ENCODE measurements at regions not wholly inside any gene's neighbourhood (a gene's known extent, or its start where the extent isn't known, plus 50 kb on each side); places are given as distances from the start of the nearest gene placed in this dataset.

GRCh38 chr20:17882065-17882833, 86.3 kb downstream of the SNX5 start:
- CTCF ChIA-PET, result interaction anchor here (0.5 to 1.2 kb wide), 2 partner anchors 9 to 136 kb away, joined by 3 read pairs; no protein-coding TSS in a partner anchor

GRCh38 chr20:17881741-17882064, 86.9 kb downstream of the SNX5 start:
- H3K36me3 Mint-ChIP-seq (ENCODE audit: low read depth), result no peaks in the 10 kb centered on the region
- H3K27me3 Mint-ChIP-seq, result peaks cover 4% of the 10 kb centered on the region
- POLR2A ChIA-PET, result no interaction called here
- ATAC-seq, result no peak
- no peak overlapping the region for H3K27ac Mint-ChIP-seq
- CTCF ChIA-PET, result interaction anchor here (0.5 kb wide), 1 partner anchor 135 kb away, joined by 3 read pairs; no protein-coding TSS in a partner anchor
- no peak overlapping the region for H3K4me3 Mint-ChIP-seq
- no peaks in the 10 kb centered on the region for H3K9me3 Mint-ChIP-seq (ENCODE audit: low read depth)
- peaks cover 12% of the 10 kb centered on the region for H3K4me1 Mint-ChIP-seq
- no peak for DNase-seq
- intact Hi-C loops (cut with DNase I, micrococcal nuclease), result no loop called here

More at GRCh38 chr20:17882065-17882833, 86.3 kb downstream of the SNX5 start:
- H3K27ac Mint-ChIP-seq, result no peak overlapping the region
- intact Hi-C loops (cut with DNase I, micrococcal nuclease), result no loop called here
- H3K4me3 Mint-ChIP-seq, result no peak overlapping the region
- H3K36me3 Mint-ChIP-seq (ENCODE audit: low read depth), result no peaks in the 10 kb centered on the region
- H3K4me1 Mint-ChIP-seq, result peaks cover 12% of the 10 kb centered on the region
- peaks cover 4% of the 10 kb centered on the region for H3K27me3 Mint-ChIP-seq
- ATAC-seq (no peak), DNase-seq (no peak)
- POLR2A ChIA-PET, result no interaction called here
- H3K9me3 Mint-ChIP-seq (ENCODE audit: low read depth), result no peaks in the 10 kb centered on the region

- Mint-ChIP-seq H3K4me1 (peaks cover 12% of the 10 kb centered on the region), H3K9me3 (ENCODE audit: low read depth) (no peaks in the 10 kb centered on the region), H3K4me3 (no peak overlapping the region), H3K27ac (no peak overlapping the region), H3K27me3 (peaks cover 4% of the 10 kb centered on the region), H3K36me3 (ENCODE audit: low read depth) (no peaks in the 10 kb centered on the region)
- DNase-seq, result peak; percentile 49
- ChIA-PET POLR2A (interaction anchor here (0.6 kb wide), 1 partner anchor 213 kb away, joined by 6 read pairs; no protein-coding TSS in a partner anchor), CTCF (interaction anchor here (0.6 to 1.1 kb wide), 2 partner anchors 19 to 284 kb away, joined by 3 read pairs; no protein-coding TSS in a partner anchor)
- intact Hi-C loops (cut with DNase I, micrococcal nuclease), result no loop called here
- ATAC-seq, result peak; percentile 47
These were observed 89.5 kb downstream of the SNX5 start for GRCh38 chr20:17878912-17879602.

DNA sequence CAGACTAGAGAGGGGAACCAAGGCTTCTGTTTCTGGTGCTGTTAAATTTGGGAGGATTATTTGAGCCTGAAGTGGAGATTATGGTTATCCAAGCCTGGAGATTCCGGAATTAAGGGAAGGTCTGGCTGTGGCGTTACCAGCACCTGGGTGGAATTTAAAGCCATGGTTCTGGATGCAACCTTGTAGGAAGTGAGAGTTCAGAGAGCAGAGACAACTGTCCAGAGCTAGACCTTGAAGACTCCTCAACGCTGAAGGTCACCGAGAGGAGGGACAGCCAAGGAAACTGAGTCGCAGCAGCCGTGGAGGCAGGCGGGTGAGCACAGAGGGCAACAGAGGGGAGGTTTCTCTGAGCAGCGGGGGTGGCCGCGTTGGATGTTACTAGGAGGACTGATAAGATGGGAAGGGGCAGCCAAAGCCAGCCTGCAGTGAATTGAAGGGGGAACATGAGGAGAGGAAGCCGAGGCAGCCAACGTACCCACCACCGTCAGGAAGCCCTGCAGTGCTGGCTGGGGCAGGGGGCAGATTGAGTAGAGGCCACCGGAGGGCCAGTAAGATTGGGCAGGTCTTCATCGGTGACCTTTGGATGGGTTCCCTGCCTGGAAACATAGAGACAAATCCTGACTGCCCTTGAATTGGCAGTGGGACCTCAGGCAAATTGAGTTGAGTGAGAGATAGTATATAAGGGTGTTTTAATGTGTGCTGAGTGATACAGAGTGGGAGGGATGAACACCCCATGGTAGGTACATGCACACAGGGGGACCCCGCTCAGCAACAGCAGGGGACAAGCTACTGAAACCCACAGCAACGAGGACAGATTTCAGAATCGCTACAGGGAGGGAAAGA, 90.3 kb downstream of the SNX5 start:
- ATAC-seq, result no peak
- no peaks in the 10 kb centered on the region for H3K9me3 Mint-ChIP-seq (ENCODE audit: low read depth)
- CTCF ChIA-PET, result interaction anchor here (0.6 to 1.1 kb wide), 3 partner anchors 20 to 508 kb away, joined by 3 read pairs; no protein-coding TSS in a partner anchor

GRCh38 chr20:17875981-17876385, 92.6 kb downstream of the SNX5 start:
- H3K9me3 Mint-ChIP-seq (ENCODE audit: low read depth), result no peaks in the 10 kb centered on the region
- POLR2A ChIA-PET, result no interaction called here
- no peak for ATAC-seq
- no peak overlapping the region for H3K27ac Mint-ChIP-seq
- CTCF ChIA-PET, result no interaction called here
- H3K4me1 Mint-ChIP-seq, result peaks cover 21% of the 10 kb centered on the region
- no peak overlapping the region for H3K4me3 Mint-ChIP-seq
- intact Hi-C loops (cut with DNase I, micrococcal nuclease), result no loop called here
- DNase-seq, result no peak
- H3K36me3 Mint-ChIP-seq (ENCODE audit: low read depth), result no peaks in the 10 kb centered on the region
- peaks cover 4% of the 10 kb centered on the region for H3K27me3 Mint-ChIP-seq

More for the DNA sequence above, 90.3 kb downstream of the SNX5 start:
- no peak overlapping the region for H3K4me3 Mint-ChIP-seq
- no peak for DNase-seq
- POLR2A ChIA-PET, result interaction anchor here (0.6 kb wide), 1 partner anchor 212 kb away, joined by 6 read pairs; no protein-coding TSS in a partner anchor
- intact Hi-C loops (cut with DNase I, micrococcal nuclease), result no loop called here
- H3K27ac Mint-ChIP-seq, result no peak overlapping the region
- H3K4me1 Mint-ChIP-seq, result peaks cover 12% of the 10 kb centered on the region
- H3K27me3 Mint-ChIP-seq, result peaks cover 4% of the 10 kb centered on the region
- no peaks in the 10 kb centered on the region for H3K36me3 Mint-ChIP-seq (ENCODE audit: low read depth)

DNA sequence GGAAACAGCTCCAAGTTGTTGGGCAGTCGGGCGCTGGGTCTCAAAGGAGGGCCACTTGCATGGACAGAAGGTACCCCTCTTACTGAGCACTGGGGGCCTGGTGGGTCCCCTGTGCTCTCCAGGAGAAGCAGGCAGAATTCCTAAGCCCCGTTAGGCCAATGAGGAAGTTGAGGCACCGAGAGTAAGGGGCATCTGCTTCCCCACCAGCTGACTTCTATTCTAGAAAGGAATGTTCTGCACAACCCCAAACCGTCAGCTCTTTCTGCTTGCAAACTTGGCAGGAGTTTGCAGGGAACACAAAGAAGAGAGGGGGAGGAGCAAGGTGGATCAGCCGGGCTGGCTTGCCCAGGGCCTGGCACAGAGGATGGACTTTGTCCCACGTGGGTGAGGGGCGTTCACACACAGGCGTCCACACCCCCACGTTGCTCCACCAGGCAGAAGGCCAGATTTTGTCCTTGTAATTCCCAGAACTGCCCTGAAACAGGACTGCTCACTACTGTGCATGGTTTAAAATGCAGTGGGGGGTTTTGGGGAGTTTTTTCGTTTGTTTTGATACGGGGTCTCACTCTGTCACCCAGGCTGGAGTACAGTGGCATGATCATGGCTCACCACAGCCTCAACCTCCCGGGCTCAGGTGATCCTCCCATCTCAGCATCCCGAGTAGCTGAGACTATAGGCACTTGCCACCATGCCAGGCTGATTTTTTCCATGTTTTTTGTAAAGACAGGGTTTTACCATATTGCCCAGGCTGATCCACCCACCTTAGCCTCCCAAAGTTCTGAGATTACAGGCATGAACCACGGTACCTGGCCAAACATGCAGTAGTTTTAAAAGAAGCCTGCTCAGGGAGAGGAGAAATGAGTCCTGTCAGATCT, 93.3 kb downstream of the SNX5 start:
- Mint-ChIP-seq H3K9me3 (ENCODE audit: low read depth) (no peaks in the 10 kb centered on the region), H3K36me3 (ENCODE audit: low read depth) (no peaks in the 10 kb centered on the region), H3K27me3 (peaks cover 4% of the 10 kb centered on the region), H3K27ac (no peak overlapping the region), H3K4me3 (no peak overlapping the region), H3K4me1 (peaks cover 21% of the 10 kb centered on the region)
- POLR2A ChIA-PET, result no interaction called here
- intact Hi-C loops (cut with DNase I, micrococcal nuclease), result no loop called here
- CTCF ChIA-PET, result no interaction called here
- DNase-seq (no peak), ATAC-seq (no peak)

GRCh38 chr20:17874271-17875105, 94.1 kb downstream of the SNX5 start:
- ATAC-seq (peak; percentile 30), DNase-seq (no peak)
- CTCF ChIA-PET, result no interaction called here
- no peak overlapping the region for H3K4me3 Mint-ChIP-seq
- no peak overlapping the region for H3K27ac Mint-ChIP-seq
- intact Hi-C loops (cut with DNase I, micrococcal nuclease), result no loop called here
- H3K9me3 Mint-ChIP-seq (ENCODE audit: low read depth), result no peaks in the 10 kb centered on the region
- peaks cover 4% of the 10 kb centered on the region for H3K27me3 Mint-ChIP-seq
- H3K36me3 Mint-ChIP-seq (ENCODE audit: low read depth), result no peaks in the 10 kb centered on the region
- H3K4me1 Mint-ChIP-seq, result peaks cover 21% of the 10 kb centered on the region
- POLR2A ChIA-PET, result no interaction called here

DNA sequence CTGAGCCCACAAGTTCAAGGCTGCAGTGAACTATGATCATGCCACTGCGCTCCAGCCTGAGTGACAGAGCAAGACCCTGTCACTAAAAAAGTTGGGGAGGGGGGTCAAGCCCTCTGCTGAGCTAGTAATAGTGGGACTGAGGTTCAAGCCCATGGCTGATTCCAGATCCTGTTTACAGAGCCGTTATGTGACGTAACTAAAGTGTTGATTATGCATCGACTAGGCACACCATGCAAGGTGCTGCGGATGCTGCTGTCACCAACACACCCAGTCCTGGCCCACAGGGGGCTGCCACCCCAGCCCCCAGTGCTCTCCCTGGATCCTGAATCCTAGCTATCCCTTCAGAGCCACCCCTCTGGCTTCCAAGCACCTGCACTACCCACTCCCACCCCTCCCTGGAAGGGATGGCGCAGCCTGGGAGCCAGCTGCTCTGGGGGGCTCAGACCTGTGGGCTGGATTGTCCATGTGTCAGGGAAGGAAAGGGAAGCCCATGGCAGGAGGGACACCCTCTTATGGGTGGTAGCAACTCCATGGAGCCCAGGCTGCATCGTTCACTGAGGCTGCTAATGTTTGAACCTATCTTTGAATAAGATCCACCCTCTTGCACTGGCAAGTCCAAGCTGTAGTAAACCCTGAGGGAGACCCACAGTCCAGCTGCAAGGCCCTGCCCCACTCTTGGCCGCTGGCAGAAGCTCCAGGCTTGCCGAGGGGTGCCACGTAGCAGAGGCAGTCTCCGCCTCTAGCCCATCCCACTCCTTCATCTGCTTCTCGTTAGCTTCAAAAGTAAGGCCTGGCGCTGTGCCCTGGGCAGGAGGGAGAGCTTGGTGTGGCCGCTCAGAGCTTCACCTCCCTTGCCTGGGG, 95.0 kb downstream of the SNX5 start:
- CTCF ChIA-PET, result interaction anchor here (0.6 to 1.0 kb wide), 2 partner anchors 9 to 340 kb away, joined by 3 read pairs; no protein-coding TSS in a partner anchor
- peaks cover 15% of the 10 kb centered on the region for H3K4me1 Mint-ChIP-seq
- H3K9me3 Mint-ChIP-seq (ENCODE audit: low read depth), result no peaks in the 10 kb centered on the region
- ATAC-seq (peak; percentile 36), DNase-seq (no peak)
- peaks cover 5% of the 10 kb centered on the region for H3K27me3 Mint-ChIP-seq
- H3K27ac Mint-ChIP-seq, result no peak overlapping the region
- intact Hi-C loops (cut with DNase I, micrococcal nuclease), result no loop called here
- H3K36me3 Mint-ChIP-seq (ENCODE audit: low read depth), result no peaks in the 10 kb centered on the region
- no peak overlapping the region for H3K4me3 Mint-ChIP-seq
- POLR2A ChIA-PET, result interaction anchor here (0.6 kb wide), 1 partner anchor 192 kb away, joined by 5 read pairs; the partner anchor contains the start of gene RRBP1

- ChIA-PET CTCF (interaction anchor here (0.6 to 1.0 kb wide), 2 partner anchors 10 to 340 kb away, joined by 3 read pairs; no protein-coding TSS in a partner anchor), POLR2A (no interaction called here)
- Mint-ChIP-seq H3K27ac (no peak overlapping the region), H3K4me1 (peaks cover 9% of the 10 kb centered on the region), H3K36me3 (ENCODE audit: low read depth) (no peaks in the 10 kb centered on the region), H3K27me3 (peaks cover 4% of the 10 kb centered on the region), H3K4me3 (no peak overlapping the region), H3K9me3 (ENCODE audit: low read depth) (no peaks in the 10 kb centered on the region)
- no peak for DNase-seq
- ATAC-seq, result no peak
- intact Hi-C loops (cut with DNase I, micrococcal nuclease), result no loop called here
These were observed 95.6 kb downstream of the SNX5 start for GRCh38 chr20:17872959-17873358.

Data from activated CD4-positive, alpha-beta T cell treated with anti-CD3 and anti-CD28 coated beads for 36 hours (primary cell).